Keratinocyte (primary cell): ENCODE measurements at regions not wholly inside any gene's neighbourhood (a gene's known extent, or its start where the extent isn't known, plus 50 kb on each side); places are given as distances from the start of the nearest gene placed in this dataset.

Source experiments
- DNase-seq: peaks from one replicate; pipeline ENCODE4 v3.0.0-alpha.2; 2011; ENCODE audit warnings: low read depth, missing footprints, low spot score
- FAIRE-seq: peaks from 2 replicates; lab custom pipeline; 2011; peaks lifted over from hg19 to GRCh38; lab: Jason Lieb, UNC
- H2AFZ ChIP-seq: 2 replicates; pipeline ENCODE4 v1.6.0; 2012; ENCODE audit warnings: low read length, control low read depth, inconsistent platforms; ENCODE audit not compliant: control insufficient read depth
- H3K27ac ChIP-seq: 2 replicates; pipeline ENCODE4 v1.5.1; 2011; ENCODE audit warnings: low read length; ENCODE audit not compliant: control insufficient read depth, insufficient read depth
- H3K27me3 ChIP-seq: 3 replicates; pipeline ENCODE4 v1.6.0; 2011; ENCODE audit warnings: low read length; ENCODE audit not compliant: control insufficient read depth, insufficient read depth; ENCODE audit errors: extremely low read depth
- H3K36me3 ChIP-seq, 2 experiments: 2 replicates in 1 of 2; 3 replicates in 1 of 2; pipeline ENCODE4 v1.5.1; 2011; ENCODE audit warnings: low read length in 2 of 2, mild to moderate bottlenecking in 1 of 2; ENCODE audit not compliant: control insufficient read depth in 2 of 2, insufficient read depth in 2 of 2; ENCODE audit errors: extremely low read depth in 1 of 2
- H3K4me1 ChIP-seq: 3 replicates; pipeline ENCODE4 v1.5.1; 2011; ENCODE audit warnings: low read length; ENCODE audit not compliant: control insufficient read depth, insufficient read depth; ENCODE audit errors: extremely low read depth
- H3K4me2 ChIP-seq: 3 replicates; pipeline ENCODE4 v1.6.0; 2011; ENCODE audit warnings: low read depth, low read length; ENCODE audit not compliant: control insufficient read depth, insufficient read depth; ENCODE audit errors: extremely low read depth
- H3K4me3 ChIP-seq, 3 experiments: fragments of 200-600 bp in 1 of 3; sonication (generic) in 1 of 3; 2 replicates in 2 of 3; 3 replicates in 1 of 3; pipeline ENCODE4 v1.5.1; 2011 to 2016; ENCODE audit warnings: low read length in 3 of 3, mild to moderate bottlenecking in 3 of 3, control low read depth in 2 of 3, inconsistent platforms in 1 of 3, low read depth in 1 of 3, mixed read lengths in 1 of 3, mixed run types in 1 of 3, moderate library complexity in 1 of 3; ENCODE audit not compliant: control insufficient read depth in 2 of 3, insufficient read depth in 2 of 3; ENCODE audit errors: extremely low read depth in 1 of 3
- H3K79me2 ChIP-seq: 2 replicates; pipeline ENCODE4 v1.6.0; 2012; ENCODE audit warnings: low read length; ENCODE audit not compliant: control insufficient read depth, insufficient read depth
- H3K9ac ChIP-seq: 3 replicates; pipeline ENCODE4 v1.6.0; 2011; ENCODE audit warnings: low read length; ENCODE audit not compliant: control insufficient read depth, insufficient read depth; ENCODE audit errors: extremely low read depth
- H3K9me1 ChIP-seq: 3 replicates; pipeline ENCODE4 v1.6.0; 2011; ENCODE audit warnings: low read length; ENCODE audit not compliant: control insufficient read depth, insufficient read depth; ENCODE audit errors: extremely low read depth
- H3K9me3 ChIP-seq: 2 replicates; pipeline ENCODE4 v1.5.1; 2012; ENCODE audit warnings: low read depth, low read length; ENCODE audit not compliant: control insufficient read depth
- H4K20me1 ChIP-seq: 3 replicates; pipeline ENCODE4 v1.6.0; 2011; ENCODE audit warnings: low read length; ENCODE audit not compliant: control insufficient read depth, insufficient read depth; ENCODE audit errors: extremely low read depth
- CTCF ChIP-seq, 3 experiments: IDR thresholded peaks in 1 of 3; conservative IDR thresholded peaks in 1 of 3; optimal IDR thresholded peaks in 1 of 3; 2 replicates in 2 of 3; 3 replicates in 1 of 3; pipeline versions ENCODE3 to v1.5.1; 2011; ENCODE audit warnings: low read length in 3 of 3, mild to moderate bottlenecking in 3 of 3, moderate library complexity in 2 of 3, control low read depth in 1 of 3, inconsistent platforms in 1 of 3; ENCODE audit not compliant: insufficient read depth in 2 of 3; ENCODE audit errors: extremely low read depth in 1 of 3
- EZH2 ChIP-seq: IDR thresholded peaks from one replicate; pipeline ENCODE4 v1.6.1; 2012; ENCODE audit warnings: inconsistent platforms, mild to moderate bottlenecking, low read length, moderate library complexity
- dilution Hi-C: fragments of 300-500 bp; cut with MboI; formaldehyde crosslinking; loops from one replicate; pipeline ENCODE4 v1.7.0; 2020; ENCODE audit warnings: low sequenced_read_pairs; ENCODE audit not compliant: extremely low pct_ligation_motif_present

- no peak overlapping the region for H2AFZ ChIP-seq
- no peaks in the 10 kb centered on the region for H4K20me1 ChIP-seq
- no peaks in the 10 kb centered on the region for H3K36me3 ChIP-seq
- H3K9me3 ChIP-seq: no peaks in the 10 kb centered on the region
- FAIRE-seq (no peak), DNase-seq (no peak)
- no peak overlapping the region for H3K4me3 ChIP-seq
- no peak overlapping the region for H3K9ac ChIP-seq
- dilution Hi-C loops: no loop called here
- H3K9me1 ChIP-seq: no peaks in the 10 kb centered on the region
- H3K27ac ChIP-seq: no peak overlapping the region
- H3K4me1 ChIP-seq: no peaks in the 10 kb centered on the region
- no peaks in the 10 kb centered on the region for H3K79me2 ChIP-seq
- TF ChIP-seq EZH2 (no peak), CTCF (optimal IDR thresholded peaks at IDR 0.05 in 1 of 3, IDR thresholded peaks at IDR 0.05 in 1 of 3, conservative IDR thresholded peaks at IDR 0.05 in 1 of 3; ENCODE audit: extremely low read depth in 1 of 3, insufficient read depth in 2 of 3, low read length in 3 of 3) (no peak)
- no peak overlapping the region for H3K4me2 ChIP-seq
- no peaks in the 10 kb centered on the region for H3K27me3 ChIP-seq
Measured at GRCh38 chr13:32838945-32839344, 177.3 kb upstream of the KL start.

- no peaks in the 10 kb centered on the region for H3K36me3 ChIP-seq
- no peaks in the 10 kb centered on the region for H4K20me1 ChIP-seq
- no peak for FAIRE-seq
- H3K27ac ChIP-seq: no peak overlapping the region
- H3K4me3 ChIP-seq: no peak overlapping the region
- no peaks in the 10 kb centered on the region for H3K27me3 ChIP-seq
- H3K9me1 ChIP-seq: no peaks in the 10 kb centered on the region
- no peaks in the 10 kb centered on the region for H3K4me1 ChIP-seq
- H3K79me2 ChIP-seq: no peaks in the 10 kb centered on the region
- dilution Hi-C loops: no loop called here
- DNase-seq: no peak
- no peaks in the 10 kb centered on the region for H3K9me3 ChIP-seq
- H3K9ac ChIP-seq: no peak overlapping the region
- no peak for TF ChIP-seq EZH2
- no peak for TF ChIP-seq CTCF (optimal IDR thresholded peaks at IDR 0.05 in 1 of 3, IDR thresholded peaks at IDR 0.05 in 1 of 3, conservative IDR thresholded peaks at IDR 0.05 in 1 of 3; ENCODE audit: extremely low read depth in 1 of 3, insufficient read depth in 2 of 3, low read length in 3 of 3)
- H2AFZ ChIP-seq: no peak overlapping the region
- no peak overlapping the region for H3K4me2 ChIP-seq
Measured at GRCh38 chr13:32840113-32840512, 176.1 kb upstream of the KL start.
